Activated CD4-positive, alpha-beta T cell treated with anti-CD3 and anti-CD28 coated beads, Interleukin-10, Interleukin-2, amounts not matched to agents 100 ng/mL and 50 ng/mL, durations not matched to agents 16 hours and 8 hours (primary cell): ENCODE measurements at regions not wholly inside any gene's neighbourhood (a gene's known extent, or its start where the extent isn't known, plus 50 kb on each side); places are given as distances from the start of the nearest gene placed in this dataset.

Experiments used
- DNase-seq: peaks from one replicate; pipeline ENCODE4 v3.0.0-alpha.2; 2020

GRCh38 chr2:189268763-189269162 is 89.2 kb upstream of the COL5A2 start:
- no peak for DNase-seq

- no peak for DNase-seq
These were observed 94.2 kb upstream of the COL5A2 start for GRCh38 chr2:189273734-189274133.

GRCh38 chr2:189274361-189274760 is 94.8 kb upstream of the COL5A2 start:
- DNase-seq, result no peak

GRCh38 chr2:189276277-189276676 is 96.7 kb upstream of the COL5A2 start:
- DNase-seq, result no peak

- DNase-seq, result no peak
These were observed 101.6 kb upstream of the COL5A2 start for GRCh38 chr2:189281201-189281600.

GRCh38 chr2:189285349-189285748 is 105.8 kb upstream of the COL5A2 start:
- no peak for DNase-seq

GRCh38 chr2:189285962-189286645 is 106.5 kb upstream of the COL5A2 start:
- peak; percentile 5 for DNase-seq

GRCh38 chr2:189287363-189287762 is 107.8 kb upstream of the COL5A2 start:
- DNase-seq, result no peak

GRCh38 chr2:189287982-189288521 is 108.5 kb upstream of the COL5A2 start:
- peak; percentile 59 for DNase-seq

GRCh38 chr2:189291460-189291859 is 111.9 kb upstream of the COL5A2 start:
- DNase-seq, result peak; percentile 29

GRCh38 chr2:189293164-189293563 is 113.6 kb upstream of the COL5A2 start:
- no peak for DNase-seq

- no peak for DNase-seq
These were observed 117.9 kb upstream of the COL5A2 start for GRCh38 chr2:189297446-189297845.

- no peak for DNase-seq
These were observed 118.5 kb upstream of the COL5A2 start for GRCh38 chr2:189298038-189298437.

GRCh38 chr2:189298481-189298880 is 118.9 kb upstream of the COL5A2 start:
- DNase-seq, result no peak

GRCh38 chr2:189299974-189300373 is 120.4 kb upstream of the COL5A2 start:
- no peak for DNase-seq

GRCh38 chr2:189300916-189301315 is 121.4 kb upstream of the COL5A2 start:
- peak; percentile 52 for DNase-seq

- peak; percentile 19 for DNase-seq
These were observed 122.8 kb upstream of the COL5A2 start for GRCh38 chr2:189302274-189302948.

GRCh38 chr2:189304360-189304759 is 124.8 kb upstream of the COL5A2 start:
- DNase-seq, result peak; percentile 34

GRCh38 chr2:189305291-189305943 is 125.9 kb upstream of the COL5A2 start:
- DNase-seq, result no peak

- no peak for DNase-seq
These were observed 127.0 kb upstream of the COL5A2 start for GRCh38 chr2:189306525-189306924.

- no peak for DNase-seq
These were observed 128.7 kb upstream of the COL5A2 start for GRCh38 chr2:189308056-189308790.

GRCh38 chr2:189309331-189309730 is 129.8 kb upstream of the COL5A2 start:
- DNase-seq, result no peak

GRCh38 chr2:189312211-189312610 is 129.1 kb upstream of the WDR75 start:
- no peak for DNase-seq
